ENCODE measurements at regions not wholly inside any gene's neighbourhood (a gene's known extent, or its start where the extent isn't known, plus 50 kb on each side); places are given as distances from the start of the nearest gene placed in this dataset.
"Not testable (repeated sequence)": the region's sequence is repeated elsewhere in the genome, so short reads cannot be mapped to it uniquely, and the experiment has no call there.

- no peak for DNase-seq
Observed at GRCh38 chr17:83204230-83204725, 124.9 kb downstream of the METRNL start.

- not testable (repeated sequence) for DNase-seq
Observed at GRCh38 chr17:83204736-83205386, 125.5 kb downstream of the METRNL start.

GRCh38 chr17:83205387-83206035, 126.1 kb downstream of the METRNL start:
- DNase-seq: peak; percentile 61

GRCh38 chr17:83206036-83206394, 126.6 kb downstream of the METRNL start:
- not testable (repeated sequence) for DNase-seq

GRCh38 chr17:83206819-83207588, 127.6 kb downstream of the METRNL start:
- not testable (repeated sequence) for DNase-seq

GRCh38 chr17:83247001-83247400, 167.6 kb downstream of the METRNL start:
- peak; percentile 8 for DNase-seq

All from stimulated activated CD4-positive, alpha-beta T cell treated with anti-CD3 and anti-CD28 coated beads, Interleukin-4, amount 100 ng/mL, for 24 hours (primary cell).